Activated CD8-positive, alpha-beta T cell treated with anti-CD3 and anti-CD28 coated beads, Interleukin-2, amount 10 ng/mL, durations not matched to agents 7 days and 5 days (primary cell): ENCODE measurements at regions not wholly inside any gene's neighbourhood (a gene's known extent, or its start where the extent isn't known, plus 50 kb on each side); places are given as distances from the start of the nearest gene placed in this dataset.

Experiments
- ATAC-seq: fragments of 150-1000 bp; cut with Tn5 transposase; one replicate; pipeline ENCODE4 v1.10.0; 2021; ENCODE audit warnings: moderate library complexity
- CTCF ChIA-PET: fragments of 350-600 bp; sonication (Branson Sonifier 250); formaldehyde crosslinking; loops from one replicate; lab custom pipeline; 2021; ENCODE audit warnings: antibody characterized with exemption; lab: Charles Lee
- POLR2A ChIA-PET: fragments of 350-600 bp; sonication (Branson Sonifier 250); formaldehyde crosslinking; loops from one replicate; lab custom pipeline; 2021; ENCODE audit warnings: antibody characterized with exemption; lab: Charles Lee
- DNase-seq: peaks from one replicate; pipeline ENCODE4 v3.0.0-alpha.2; 2020
- H3K27ac Mint-ChIP-seq: one replicate; pipeline ENCODE4 v1.8.0; 2021; ENCODE audit warnings: mild to moderate bottlenecking, mixed read lengths
- H3K27me3 Mint-ChIP-seq: one replicate; pipeline ENCODE4 v1.8.0; 2021; ENCODE audit warnings: low read depth, mixed read lengths
- H3K36me3 Mint-ChIP-seq: one replicate; pipeline ENCODE4 v1.8.0; 2021; ENCODE audit warnings: low read depth, mixed read lengths
- H3K4me1 Mint-ChIP-seq: one replicate; pipeline ENCODE4 v1.8.0; 2021; ENCODE audit warnings: low read depth, mixed read lengths
- H3K4me3 Mint-ChIP-seq: one replicate; pipeline ENCODE4 v1.8.0; 2021; ENCODE audit warnings: mild to moderate bottlenecking, mixed read lengths
- H3K9me3 Mint-ChIP-seq: one replicate; pipeline ENCODE4 v1.8.0; 2022; ENCODE audit warnings: mixed read lengths; ENCODE audit not compliant: insufficient read depth

- H3K27me3 Mint-ChIP-seq, result no peaks in the 10 kb centered on the region
- H3K4me3 Mint-ChIP-seq, result no peak overlapping the region
Observed at GRCh38 chr7:42314696-42315095, 77.7 kb upstream of the GLI3 start.

GRCh38 chr7:42311195-42311594 is 74.2 kb upstream of the GLI3 start:
- no peaks in the 10 kb centered on the region for H3K27me3 Mint-ChIP-seq
- no peaks in the 10 kb centered on the region for H3K36me3 Mint-ChIP-seq
- H3K4me1 Mint-ChIP-seq, result no peaks in the 10 kb centered on the region
- DNase-seq (no peak), ATAC-seq (no peak)
- ChIA-PET CTCF (no interaction called here), POLR2A (no interaction called here)
- H3K9me3 Mint-ChIP-seq, result peaks cover 6% of the 10 kb centered on the region
- no peak overlapping the region for H3K4me3 Mint-ChIP-seq
- H3K27ac Mint-ChIP-seq, result no peak overlapping the region

More at GRCh38 chr7:42314696-42315095, 77.7 kb upstream of the GLI3 start:
- Mint-ChIP-seq H3K4me1 (no peaks in the 10 kb centered on the region), H3K27ac (no peak overlapping the region), H3K36me3 (no peaks in the 10 kb centered on the region), H3K9me3 (peaks cover 6% of the 10 kb centered on the region)
- no peak for DNase-seq
- ChIA-PET CTCF (no interaction called here), POLR2A (no interaction called here)
- ATAC-seq, result no peak

GRCh38 chr7:42292991-42293521 is 56.0 kb upstream of the GLI3 start:
- Mint-ChIP-seq H3K36me3 (no peaks in the 10 kb centered on the region), H3K27me3 (no peaks in the 10 kb centered on the region), H3K9me3 (no peaks in the 10 kb centered on the region), H3K4me1 (no peaks in the 10 kb centered on the region), H3K4me3 (no peak overlapping the region), H3K27ac (no peak overlapping the region)
- CTCF ChIA-PET, result no interaction called here
- POLR2A ChIA-PET, result no interaction called here
- ATAC-seq (no peak), DNase-seq (no peak)

- Mint-ChIP-seq H3K4me3 (no peak overlapping the region), H3K27me3 (no peaks in the 10 kb centered on the region), H3K4me1 (no peaks in the 10 kb centered on the region), H3K9me3 (no peaks in the 10 kb centered on the region), H3K27ac (no peak overlapping the region), H3K36me3 (no peaks in the 10 kb centered on the region)
- POLR2A ChIA-PET, result no interaction called here
- CTCF ChIA-PET, result no interaction called here
- ATAC-seq, result no peak
- no peak for DNase-seq
Observed at GRCh38 chr7:42289473-42289872, 52.5 kb upstream of the GLI3 start.
